ENCODE measurements at regions not wholly inside any gene's neighbourhood (a gene's known extent, or its start where the extent isn't known, plus 50 kb on each side); places are given as distances from the start of the nearest gene placed in this dataset. TPM values are rescaled to one million over a fixed set of nuclear protein-coding genes. Genes with fewer than 3 reads are reported as not detected.

DNA sequence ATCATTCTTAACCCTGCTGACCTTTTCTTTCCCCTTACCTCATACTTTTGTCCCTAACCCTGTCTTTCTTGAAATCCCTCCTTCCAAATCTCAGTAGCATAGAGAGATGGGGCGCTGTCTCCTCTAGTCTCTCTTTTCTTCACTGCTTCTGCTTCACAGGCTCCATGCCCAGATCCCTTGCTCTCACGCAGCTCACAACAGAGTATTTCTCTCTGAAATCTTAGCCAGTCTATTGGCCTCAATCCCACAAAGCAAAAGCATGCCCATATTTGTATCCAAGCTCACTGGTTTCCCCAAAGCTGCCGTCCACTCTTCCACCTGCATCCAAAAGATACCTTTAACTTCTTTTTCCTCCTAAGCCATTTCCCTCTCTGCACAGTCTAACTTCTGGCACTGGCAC lies 526.8 kb downstream of the PLXDC2 start:
- Histone ChIP-seq H3K27ac (ENCODE audit: low read depth in 1 of 2, low read length in 2 of 2) (no peak overlapping the region), H3K4me3 (ENCODE audit: low read depth in 1 of 3, low read length in 3 of 3) (no peak overlapping the region), H3K4me1 (ENCODE audit: control insufficient read depth in 4 of 4, insufficient read depth in 4 of 4, low read length in 3 of 4) (no peaks in the 10 kb centered on the region), H3K27me3 (ENCODE audit: control insufficient read depth in 4 of 4, insufficient read depth in 4 of 4, low read length in 3 of 4) (no peaks in the 10 kb centered on the region), H3K36me3 (ENCODE audit: control insufficient read depth in 4 of 4, insufficient read depth in 3 of 4, low read depth in 1 of 4, low read length in 3 of 4) (no peaks in the 10 kb centered on the region), H3K9ac (ENCODE audit: low read depth in 1 of 2, low read length in 2 of 2) (no peak overlapping the region), H3K9me3 (ENCODE audit: control insufficient read depth in 4 of 4, low read length in 3 of 4) (peaks cover 0 to 4% (median 0%) of the 10 kb centered on the region in 4 donors)
- DNase-seq (ENCODE audit: low spot score): no peak
- TF ChIP-seq ATF3 (IDR thresholded peaks at IDR 0.05) (no peak), SP1 (IDR thresholded peaks at IDR 0.05) (no peak), REST (IDR thresholded peaks at IDR 0.05) (no peak), FOXA1 (IDR thresholded peaks at IDR 0.05) (no peak)
- 80% methylated on average over 3 of the region's 3 CpGs for WGBS

Small RNAs in the stretch of these regions (small RNA-seq; reads per million reads assigned to genes)
- gene AL590032.1 (not detected), gene MIR4675 (not detected)

Data from liver (tissue), 8 donors.